Adrenal gland (tissue), 5 donors: ENCODE measurements at regions not wholly inside any gene's neighbourhood (a gene's known extent, or its start where the extent isn't known, plus 50 kb on each side); places are given as distances from the start of the nearest gene placed in this dataset.

Source experiments
- POLR2A ChIP-seq, 2 donors: fragments of 450-650 bp; IDR thresholded peaks; one replicate each; pipeline ENCODE4 v1.6.1; 2017; ENCODE audit warnings: antibody characterized with exemption in 2 of 2, mild to moderate bottlenecking in 2 of 2, moderate library complexity in 1 of 2
- TF ChIP-seq, protein P1 (sequence below), 6 experiments: fragments of 450-650 bp in 4 of 6; fragments of 200-600 bp in 2 of 6; sonication (generic) in 1 of 6; IDR thresholded peaks; 1 replicate in 5 of 6; 2 replicates in 1 of 6; pipeline versions ENCODE4 v1.5.1 to v1.8.0; 2016 to 2021; ENCODE audit warnings: antibody characterized with exemption in 6 of 6, mild to moderate bottlenecking in 2 of 6, moderate library complexity in 1 of 6
- donor health status: DM: no; HTN: no; CAD: no.

DNA sequence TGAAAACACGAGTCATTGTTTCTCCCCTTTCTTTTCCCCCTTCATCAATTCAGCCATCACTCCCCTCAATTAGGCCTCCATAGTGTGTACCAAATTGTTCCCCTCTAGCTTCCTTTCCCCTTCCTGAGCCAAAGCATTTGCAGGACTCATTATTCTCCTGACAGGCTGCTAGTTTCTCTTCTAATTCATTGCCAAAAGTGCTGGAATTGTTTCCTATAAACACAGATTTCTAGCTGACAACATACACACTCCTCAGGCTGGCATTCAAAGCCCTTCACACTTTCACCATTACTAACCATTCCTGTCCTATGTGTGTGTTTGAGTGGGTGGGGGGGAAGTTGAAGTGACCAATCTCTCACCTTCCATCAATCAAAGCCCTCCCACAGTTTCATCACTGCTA is 444.2 kb upstream of the OPRM1 start:
- TF ChIP-seq, protein P1, sequence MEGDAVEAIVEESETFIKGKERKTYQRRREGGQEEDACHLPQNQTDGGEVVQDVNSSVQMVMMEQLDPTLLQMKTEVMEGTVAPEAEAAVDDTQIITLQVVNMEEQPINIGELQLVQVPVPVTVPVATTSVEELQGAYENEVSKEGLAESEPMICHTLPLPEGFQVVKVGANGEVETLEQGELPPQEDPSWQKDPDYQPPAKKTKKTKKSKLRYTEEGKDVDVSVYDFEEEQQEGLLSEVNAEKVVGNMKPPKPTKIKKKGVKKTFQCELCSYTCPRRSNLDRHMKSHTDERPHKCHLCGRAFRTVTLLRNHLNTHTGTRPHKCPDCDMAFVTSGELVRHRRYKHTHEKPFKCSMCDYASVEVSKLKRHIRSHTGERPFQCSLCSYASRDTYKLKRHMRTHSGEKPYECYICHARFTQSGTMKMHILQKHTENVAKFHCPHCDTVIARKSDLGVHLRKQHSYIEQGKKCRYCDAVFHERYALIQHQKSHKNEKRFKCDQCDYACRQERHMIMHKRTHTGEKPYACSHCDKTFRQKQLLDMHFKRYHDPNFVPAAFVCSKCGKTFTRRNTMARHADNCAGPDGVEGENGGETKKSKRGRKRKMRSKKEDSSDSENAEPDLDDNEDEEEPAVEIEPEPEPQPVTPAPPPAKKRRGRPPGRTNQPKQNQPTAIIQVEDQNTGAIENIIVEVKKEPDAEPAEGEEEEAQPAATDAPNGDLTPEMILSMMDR (IDR thresholded peaks at IDR 0.05): no peak
- TF ChIP-seq POLR2A (IDR thresholded peaks at IDR 0.05): no peak
